AG04450 (cell line): ENCODE measurements at regions not wholly inside any gene's neighbourhood (a gene's known extent, or its start where the extent isn't known, plus 50 kb on each side); places are given as distances from the start of the nearest gene placed in this dataset.

ENCODE experiments used
- CTCF ChIA-PET: fragments of 300-600, 350-600 bp; formaldehyde crosslinking; extraction: SDS; loops from one replicate; lab custom pipeline; 2022; ENCODE audit warnings: antibody characterized with exemption, inconsistent platforms; lab: Charles Lee
- POLR2A ChIA-PET: fragments of 350-600 bp; formaldehyde crosslinking; extraction: SDS; loops from one replicate; lab custom pipeline; 2021; ENCODE audit warnings: antibody characterized with exemption, inconsistent platforms; lab: Yijun Ruan, JAX
- DNase-seq: peaks from one replicate; pipeline ENCODE4 v3.0.0-alpha.2; 2011; ENCODE audit warnings: low read depth, low spot score
- H3K27ac ChIP-seq: one replicate; pipeline ENCODE4 v1.5.1; 2012; ENCODE audit warnings: low read depth, low read length, control low read depth
- H3K27me3 ChIP-seq: one replicate; pipeline ENCODE4 v1.6.0; 2012; ENCODE audit warnings: low read length; ENCODE audit not compliant: control insufficient read depth, insufficient read depth
- H3K4me3 ChIP-seq: 2 replicates; pipeline ENCODE4 v1.5.1; 2011; ENCODE audit warnings: mild to moderate bottlenecking, low read depth, low read length, control low read depth
- H3K9me3 ChIP-seq: 2 replicates; pipeline ENCODE4 v1.5.1; 2012; ENCODE audit warnings: low read length; ENCODE audit not compliant: control insufficient read depth, insufficient read depth
- CTCF ChIP-seq: IDR thresholded peaks from 2 replicates; pipeline ENCODE4 v1.5.1; 2011; ENCODE audit warnings: low read depth, low read length, control low read depth, inconsistent platforms

DNA sequence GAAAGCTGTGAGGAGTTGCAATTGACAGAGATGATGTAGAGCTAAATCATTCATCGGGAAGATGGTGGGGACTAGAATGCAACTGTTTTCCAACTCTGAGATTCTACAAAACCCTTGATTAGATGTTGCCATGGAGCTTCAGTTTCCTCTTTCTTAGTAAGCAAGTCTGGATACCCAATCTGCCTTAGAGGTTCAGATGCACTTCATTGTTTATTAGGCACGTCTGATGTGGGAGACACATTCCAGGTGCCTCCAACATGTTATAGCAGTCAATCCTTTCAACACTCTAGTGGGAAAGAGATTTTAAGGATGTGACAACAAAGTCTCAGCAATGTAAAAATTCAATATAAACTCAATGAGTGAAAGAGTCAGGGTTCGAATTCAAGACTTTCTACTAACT is 291.3 kb upstream of the PHYHIPL start:
- no peak for TF ChIP-seq CTCF
- CTCF ChIA-PET = no interaction called here
- Histone ChIP-seq H3K27ac (no peak overlapping the region), H3K9me3 (no peaks in the 10 kb centered on the region), H3K27me3 (no peaks in the 10 kb centered on the region), H3K4me3 (no peak overlapping the region)
- DNase-seq = no peak
- POLR2A ChIA-PET = no interaction called here

DNA sequence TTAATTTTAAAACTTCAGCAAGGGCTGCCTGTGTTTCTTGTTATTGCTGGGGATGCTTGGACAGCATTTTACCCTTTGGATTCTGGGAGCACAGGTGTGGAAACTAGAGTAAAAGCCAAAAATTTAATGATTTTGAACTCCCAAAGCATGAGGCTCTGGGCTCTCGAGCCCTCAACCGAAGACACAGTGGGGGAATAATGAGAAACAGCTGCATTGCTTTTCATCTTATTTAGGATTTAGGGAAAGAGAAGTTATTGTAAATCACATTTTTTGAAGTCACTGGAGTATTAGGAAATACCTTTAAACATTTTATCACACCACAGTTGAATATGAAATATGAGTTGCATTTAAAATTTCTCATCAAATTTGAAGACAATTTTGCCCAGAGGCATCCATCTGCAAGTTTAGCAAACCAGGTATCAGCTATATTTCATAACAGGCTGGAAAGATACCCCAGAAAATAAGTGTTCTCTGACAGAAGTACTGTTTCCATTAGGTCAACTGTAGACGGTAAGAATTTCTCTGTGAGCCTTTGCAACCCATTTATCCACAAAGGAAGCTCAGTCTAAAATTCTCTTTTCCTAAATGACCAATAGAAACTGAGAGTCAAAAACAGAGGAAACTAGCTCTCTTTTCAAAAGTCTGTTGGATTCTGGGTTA is 290.6 kb upstream of the PHYHIPL start:
- no peaks in the 10 kb centered on the region for H3K9me3 ChIP-seq
- TF ChIP-seq CTCF = no peak
- POLR2A ChIA-PET = no interaction called here
- CTCF ChIA-PET = no interaction called here
- DNase-seq = no peak
- no peak overlapping the region for H3K27ac ChIP-seq
- H3K4me3 ChIP-seq = no peak overlapping the region
- no peaks in the 10 kb centered on the region for H3K27me3 ChIP-seq

GRCh38 chr10:58886406-58886805 is 290.0 kb upstream of the PHYHIPL start:
- H3K27ac ChIP-seq = no peak overlapping the region
- no peak overlapping the region for H3K4me3 ChIP-seq
- no peaks in the 10 kb centered on the region for H3K9me3 ChIP-seq
- POLR2A ChIA-PET = no interaction called here
- CTCF ChIA-PET = no interaction called here
- no peak for DNase-seq
- no peaks in the 10 kb centered on the region for H3K27me3 ChIP-seq
- TF ChIP-seq CTCF = no peak

DNA sequence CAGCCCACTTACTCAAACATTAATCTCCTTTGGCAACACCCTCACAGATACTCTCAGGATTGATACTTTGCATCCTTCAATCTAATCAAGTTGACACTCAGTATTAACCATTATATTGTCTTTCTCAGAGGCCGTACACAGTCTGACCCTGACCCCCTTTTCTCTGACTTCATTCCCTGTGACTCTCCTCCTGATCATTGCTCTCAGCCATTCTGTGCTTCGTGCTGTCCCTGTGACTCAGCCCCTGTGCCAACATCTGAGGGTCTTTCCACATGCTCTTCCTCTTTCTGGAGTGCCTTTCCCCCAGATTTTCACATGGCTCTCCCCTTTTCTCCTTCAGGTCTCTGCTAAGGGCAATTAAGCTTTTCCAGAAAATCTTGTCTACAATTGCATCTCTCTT is 289.0 kb upstream of the PHYHIPL start:
- TF ChIP-seq CTCF = no peak
- H3K4me3 ChIP-seq = no peak overlapping the region
- ChIA-PET POLR2A (no interaction called here), CTCF (no interaction called here)
- H3K27me3 ChIP-seq = no peaks in the 10 kb centered on the region
- no peak overlapping the region for H3K27ac ChIP-seq
- no peak for DNase-seq
- H3K9me3 ChIP-seq = no peaks in the 10 kb centered on the region

DNA sequence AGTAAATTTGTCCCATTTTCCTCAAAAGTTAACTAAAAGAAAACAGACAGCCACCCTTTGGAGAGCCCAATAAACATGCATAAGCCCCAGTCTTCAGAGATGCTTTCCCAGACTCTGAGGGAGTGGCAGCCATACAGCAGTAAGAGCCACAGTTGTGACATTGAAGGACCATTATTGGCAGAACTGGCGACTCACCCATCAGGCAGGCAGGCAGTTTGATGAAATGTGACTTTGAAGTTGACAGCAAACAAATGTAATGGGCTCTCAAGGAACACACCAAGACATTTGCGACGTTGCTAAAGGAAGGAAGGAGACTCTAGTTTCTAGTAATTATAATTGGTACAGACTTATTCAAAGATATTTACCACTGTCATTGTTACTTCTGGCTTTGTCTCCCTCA is 287.5 kb upstream of the PHYHIPL start:
- no peak for DNase-seq
- no peak for TF ChIP-seq CTCF
- CTCF ChIA-PET = no interaction called here

More for the DNA sequence above, 287.5 kb upstream of the PHYHIPL start:
- POLR2A ChIA-PET = no interaction called here
- Histone ChIP-seq H3K27ac (no peak overlapping the region), H3K4me3 (no peak overlapping the region), H3K9me3 (no peaks in the 10 kb centered on the region), H3K27me3 (no peaks in the 10 kb centered on the region)
